CD4-positive, alpha-beta T cell treated with Interferon alpha-2 for 1 hour (primary cell): ENCODE measurements at regions not wholly inside any gene's neighbourhood (a gene's known extent, or its start where the extent isn't known, plus 50 kb on each side); places are given as distances from the start of the nearest gene placed in this dataset.

ENCODE experiments used
- DNase-seq, 2 donors: peaks; one replicate each; pipeline ENCODE4 v3.0.0-alpha.2; 2020 to 2022

DNA sequence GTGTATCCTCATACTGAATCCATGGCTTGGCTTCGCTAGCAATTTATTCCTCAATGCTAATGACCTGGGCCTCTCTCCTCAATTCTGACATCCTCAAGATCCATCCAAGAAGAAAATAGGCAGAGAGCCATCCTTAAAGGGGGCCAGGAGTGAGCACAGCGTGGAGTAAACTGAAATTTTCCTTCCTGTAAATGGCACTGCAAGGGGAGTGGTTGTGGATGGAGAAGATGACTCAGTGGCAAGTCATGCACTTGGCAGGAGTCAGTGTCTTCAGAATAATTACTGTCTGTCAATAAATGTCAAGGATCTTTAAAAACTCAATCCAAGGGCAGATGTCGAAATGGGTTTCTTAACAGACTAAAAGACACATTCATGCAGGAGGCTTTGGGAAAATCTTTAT lies 88.0 kb upstream of the TMEM132C start:
- no peak for DNase-seq

DNA sequence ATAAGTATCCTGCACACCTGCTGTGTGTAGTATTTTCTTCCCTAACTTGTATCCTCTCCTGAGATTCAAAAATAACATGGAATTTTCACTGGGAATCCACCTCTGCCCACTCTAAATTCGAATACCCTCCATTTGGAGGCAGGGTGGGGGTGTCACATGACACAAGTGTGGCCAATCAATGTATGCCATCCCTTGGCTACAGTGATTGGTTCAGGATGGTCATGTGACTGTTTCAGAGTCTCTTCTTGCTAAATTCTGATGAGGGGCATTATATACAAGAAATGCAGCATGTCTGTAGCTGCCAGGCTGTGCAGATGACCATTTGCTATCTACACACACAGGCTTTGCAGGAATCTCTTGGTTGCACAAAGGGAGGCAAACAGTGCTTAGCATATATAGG lies 86.8 kb upstream of the TMEM132C start:
- no peak for DNase-seq

GRCh38 chr12:128190052-128190451 lies 76.9 kb upstream of the TMEM132C start:
- DNase-seq, result no peak

- DNase-seq, result no peak
Measured at GRCh38 chr12:128190614-128191013, 76.4 kb upstream of the TMEM132C start.

DNA sequence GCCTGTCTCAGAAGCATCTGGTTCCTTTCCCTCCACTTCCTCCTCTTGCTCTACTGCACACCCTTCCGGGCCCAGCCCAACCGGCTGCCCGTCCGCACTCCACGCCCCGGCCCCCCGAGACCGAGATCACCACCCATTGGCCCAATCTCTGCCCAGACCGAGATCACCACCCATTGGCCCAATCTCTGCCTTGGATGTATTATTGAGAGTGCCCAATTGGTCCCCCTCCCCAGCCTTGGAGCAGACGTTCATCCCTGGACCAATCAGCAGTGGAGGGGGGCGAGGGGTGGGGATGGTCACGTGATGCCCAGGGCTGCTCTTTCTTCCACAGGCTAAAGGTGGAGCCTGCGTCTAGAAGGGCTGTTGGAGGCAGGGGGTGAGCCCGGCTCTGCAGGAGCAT lies 75.6 kb upstream of the TMEM132C start:
- DNase-seq, result no peak

DNA sequence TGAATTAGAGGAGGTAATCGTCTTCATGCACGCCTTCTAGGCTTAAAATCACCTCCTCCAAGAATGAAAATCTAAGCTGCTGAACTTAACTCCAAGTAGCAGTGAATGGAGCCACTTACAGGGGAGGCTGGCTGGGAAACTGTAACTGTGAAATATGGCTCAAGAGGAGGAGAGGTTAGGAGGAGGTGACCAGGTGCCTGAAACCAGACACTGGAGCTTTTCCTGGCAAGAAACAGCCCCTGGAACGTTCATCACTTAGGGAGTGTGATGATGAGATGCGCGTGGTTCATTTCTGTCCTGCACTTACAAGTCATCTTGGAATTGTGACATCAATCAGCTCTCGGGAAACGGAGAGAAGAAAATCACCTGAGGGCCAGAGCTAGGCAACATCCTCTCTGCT lies 62.3 kb upstream of the TMEM132C start:
- no peak for DNase-seq

DNA sequence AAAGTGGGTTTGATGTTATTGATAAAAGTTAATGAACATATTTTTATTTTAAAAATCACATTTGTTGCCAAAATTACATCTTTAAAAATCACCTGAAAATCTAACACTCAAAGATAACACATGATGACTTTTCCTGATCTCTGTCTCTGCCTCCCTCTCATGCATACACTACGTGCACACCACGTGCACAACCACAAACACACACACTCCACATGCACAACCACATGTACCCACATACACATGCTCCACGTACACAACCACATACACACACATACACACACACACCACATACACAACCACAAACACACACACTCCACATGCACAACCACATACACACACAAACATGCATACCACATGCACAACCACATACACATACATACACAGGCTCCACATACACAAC lies 61.8 kb upstream of the TMEM132C start:
- DNase-seq, result no peak

GRCh38 chr12:128205758-128206157 lies 61.2 kb upstream of the TMEM132C start:
- no peak for DNase-seq
